ENCODE measurements at regions not wholly inside any gene's neighbourhood (a gene's known extent, or its start where the extent isn't known, plus 50 kb on each side); places are given as distances from the start of the nearest gene placed in this dataset.

DNA sequence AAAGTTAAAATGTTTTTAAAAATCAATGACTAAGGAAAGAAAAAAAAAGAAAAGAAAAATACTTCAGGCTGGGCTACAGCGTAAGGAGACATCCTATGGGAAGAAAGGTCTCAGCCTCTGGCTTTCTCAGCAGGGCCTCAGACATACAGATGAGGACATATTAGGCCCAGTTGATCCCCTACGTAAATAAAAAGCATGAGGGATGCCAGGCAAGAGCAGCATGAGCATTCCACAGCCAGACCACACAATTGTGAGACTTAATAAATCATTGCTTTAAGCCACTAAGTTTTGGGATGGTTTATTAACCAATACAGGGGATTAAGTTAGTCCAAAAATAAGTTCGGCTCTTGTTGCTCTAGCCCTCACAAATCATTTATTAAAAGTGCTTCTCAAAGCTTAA, 394.1 kb upstream of the NECTIN3 start:
- Histone ChIP-seq H3K4me1 (no peaks in the 10 kb centered on the region), H3K27me3 (no peaks in the 10 kb centered on the region), H3K36me3 (no peaks in the 10 kb centered on the region), H3K27ac (no peak overlapping the region), H3K9me3 (no peaks in the 10 kb centered on the region), H3K4me3 (replicated peaks in 1 of 3) (no peak overlapping the region)
- WGBS, 2 donors, result 75 to 78% methylated on average over 3 of the region's 3 CpGs
- intact Hi-C loops (cut with DNase I), result no loop called here
- TF ChIP-seq, protein P1, sequence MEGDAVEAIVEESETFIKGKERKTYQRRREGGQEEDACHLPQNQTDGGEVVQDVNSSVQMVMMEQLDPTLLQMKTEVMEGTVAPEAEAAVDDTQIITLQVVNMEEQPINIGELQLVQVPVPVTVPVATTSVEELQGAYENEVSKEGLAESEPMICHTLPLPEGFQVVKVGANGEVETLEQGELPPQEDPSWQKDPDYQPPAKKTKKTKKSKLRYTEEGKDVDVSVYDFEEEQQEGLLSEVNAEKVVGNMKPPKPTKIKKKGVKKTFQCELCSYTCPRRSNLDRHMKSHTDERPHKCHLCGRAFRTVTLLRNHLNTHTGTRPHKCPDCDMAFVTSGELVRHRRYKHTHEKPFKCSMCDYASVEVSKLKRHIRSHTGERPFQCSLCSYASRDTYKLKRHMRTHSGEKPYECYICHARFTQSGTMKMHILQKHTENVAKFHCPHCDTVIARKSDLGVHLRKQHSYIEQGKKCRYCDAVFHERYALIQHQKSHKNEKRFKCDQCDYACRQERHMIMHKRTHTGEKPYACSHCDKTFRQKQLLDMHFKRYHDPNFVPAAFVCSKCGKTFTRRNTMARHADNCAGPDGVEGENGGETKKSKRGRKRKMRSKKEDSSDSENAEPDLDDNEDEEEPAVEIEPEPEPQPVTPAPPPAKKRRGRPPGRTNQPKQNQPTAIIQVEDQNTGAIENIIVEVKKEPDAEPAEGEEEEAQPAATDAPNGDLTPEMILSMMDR (IDR thresholded peaks at IDR 0.05), result no peak
- no peak for TF ChIP-seq POLR2A (IDR thresholded peaks at IDR 0.05)
- DNase-seq, result no peak

DNA sequence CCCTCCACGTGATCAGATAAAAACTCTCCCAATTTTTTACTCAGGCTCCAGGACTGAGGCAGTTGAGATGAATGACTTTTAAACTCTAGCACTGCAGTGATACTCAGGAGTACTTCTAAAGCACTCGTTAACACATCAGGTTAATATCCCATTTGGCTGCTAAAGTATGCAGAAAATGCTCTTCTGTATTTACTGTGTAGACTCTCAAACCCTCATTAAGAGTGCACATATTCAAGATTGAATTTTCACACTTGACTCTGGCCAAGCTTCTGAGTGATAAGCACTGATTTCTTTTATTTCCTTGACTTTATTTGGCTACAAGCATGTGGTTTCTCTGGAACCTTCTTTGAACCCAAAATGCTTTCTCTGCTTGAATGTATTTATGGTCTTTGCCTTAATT, 392.3 kb upstream of the NECTIN3 start:
- Histone ChIP-seq H3K4me1 (no peaks in the 10 kb centered on the region), H3K4me3 (replicated peaks in 1 of 3) (no peak overlapping the region), H3K27me3 (no peaks in the 10 kb centered on the region), H3K36me3 (no peaks in the 10 kb centered on the region), H3K9me3 (no peaks in the 10 kb centered on the region), H3K27ac (no peak overlapping the region)
- 48 to 49% methylated on average over 2 of the region's 2 CpGs for WGBS, 2 donors
- TF ChIP-seq, protein P1 (IDR thresholded peaks at IDR 0.05), result no peak
- TF ChIP-seq POLR2A (IDR thresholded peaks at IDR 0.05), result no peak
- DNase-seq, result no peak
- intact Hi-C loops (cut with DNase I), result no loop called here

DNA sequence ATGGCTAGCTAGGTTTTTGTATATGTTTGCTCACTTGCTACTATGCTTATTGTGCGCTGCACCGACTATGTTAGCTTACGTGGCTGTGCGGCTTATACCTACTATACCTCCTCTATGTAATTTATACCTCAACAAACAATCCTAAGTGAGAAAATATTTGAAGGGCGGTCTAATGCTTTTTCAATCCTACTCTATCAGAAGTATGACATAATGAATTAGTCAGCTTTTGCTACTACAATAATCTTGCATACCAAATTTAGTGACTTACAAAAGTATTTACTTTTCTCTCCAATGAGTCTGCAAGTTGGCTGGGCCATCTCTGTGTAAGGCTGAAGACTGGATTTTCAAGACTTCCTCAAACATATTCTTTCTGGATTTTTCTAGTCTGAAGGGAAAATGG, 391.2 kb upstream of the NECTIN3 start:
- no peak for TF ChIP-seq POLR2A (IDR thresholded peaks at IDR 0.05)
- TF ChIP-seq, protein P1 (IDR thresholded peaks at IDR 0.05), result no peak
- intact Hi-C loops (cut with DNase I), result loop anchor here (5.0 kb wide), 1 partner anchor 257 kb away; no protein-coding TSS in a partner anchor
- no peak for DNase-seq
- WGBS, 2 donors, result 59 to 72% methylated on average over 5 of the region's 5 CpGs
- Histone ChIP-seq H3K4me1 (no peaks in the 10 kb centered on the region), H3K4me3 (replicated peaks in 1 of 3) (no peak overlapping the region), H3K36me3 (no peaks in the 10 kb centered on the region), H3K27ac (no peak overlapping the region), H3K9me3 (no peaks in the 10 kb centered on the region), H3K27me3 (no peaks in the 10 kb centered on the region)

DNA sequence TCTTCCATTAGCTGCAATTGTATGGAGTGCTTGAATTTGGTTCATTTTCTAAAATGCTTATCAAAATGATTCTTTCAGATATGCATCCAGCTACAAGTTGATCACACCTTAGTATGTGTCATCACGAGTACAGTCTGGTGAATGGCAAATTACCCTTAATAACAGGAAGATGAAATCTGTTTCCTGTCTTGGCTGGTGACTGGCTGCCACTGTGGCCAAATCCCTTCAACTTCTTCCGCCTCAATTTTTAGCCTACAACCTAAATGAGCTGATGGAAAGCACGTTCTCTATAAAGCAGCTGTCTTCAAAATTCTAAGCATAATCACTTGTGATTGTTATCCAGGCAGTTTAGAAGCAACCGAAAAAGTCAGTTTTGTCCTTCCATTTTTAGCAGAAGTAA, 387.1 kb upstream of the NECTIN3 start:
- no peaks in the 10 kb centered on the region for H3K4me1 ChIP-seq
- TF ChIP-seq, protein P1 (IDR thresholded peaks at IDR 0.05), result no peak
- TF ChIP-seq POLR2A (IDR thresholded peaks at IDR 0.05), result no peak

DNA sequence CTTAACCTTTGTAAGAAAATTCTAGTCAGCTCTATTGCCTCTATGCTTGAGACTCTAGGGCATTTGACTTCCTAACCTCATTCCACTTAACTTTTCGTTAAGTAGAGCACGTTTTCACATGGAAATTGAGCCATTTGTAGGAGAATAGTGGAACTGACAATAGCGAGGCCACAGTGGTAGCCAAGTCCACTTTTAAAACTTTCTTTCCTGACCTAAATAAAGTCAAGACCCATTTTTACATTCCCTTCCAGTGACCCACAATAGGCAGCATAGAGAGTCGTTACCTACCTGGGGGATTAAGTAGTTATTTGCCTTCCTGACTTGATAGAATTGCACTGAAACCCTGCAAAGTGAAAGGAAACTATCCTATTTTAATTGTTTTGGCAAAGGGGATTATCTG, 386.0 kb upstream of the NECTIN3 start:
- Histone ChIP-seq H3K4me3 (replicated peaks in 1 of 3) (no peak overlapping the region), H3K9me3 (no peaks in the 10 kb centered on the region), H3K36me3 (no peaks in the 10 kb centered on the region), H3K27ac (no peak overlapping the region), H3K27me3 (no peaks in the 10 kb centered on the region), H3K4me1 (no peaks in the 10 kb centered on the region)
- DNase-seq, result no peak
- intact Hi-C loops (cut with DNase I), result no loop called here
- WGBS, 2 donors, result 68 to 70% methylated on average over 4 of the region's 4 CpGs
- TF ChIP-seq, protein P1 (IDR thresholded peaks at IDR 0.05), result no peak
- TF ChIP-seq POLR2A (IDR thresholded peaks at IDR 0.05), result no peak

More for the DNA sequence above, 387.1 kb upstream of the NECTIN3 start:
- Histone ChIP-seq H3K27me3 (no peaks in the 10 kb centered on the region), H3K27ac (no peak overlapping the region), H3K36me3 (no peaks in the 10 kb centered on the region), H3K4me3 (replicated peaks in 1 of 3) (no peak overlapping the region), H3K9me3 (no peaks in the 10 kb centered on the region)
- intact Hi-C loops (cut with DNase I), result loop anchor here (5.0 kb wide), 1 partner anchor 253 kb away; no protein-coding TSS in a partner anchor
- no peak for DNase-seq
- 78 to 81% methylated on average over 4 of the region's 4 CpGs for WGBS, 2 donors
